CD4-positive, alpha-beta T cell treated with Interleukin-1 beta for 1 hour (primary cell): ENCODE measurements at regions not wholly inside any gene's neighbourhood (a gene's known extent, or its start where the extent isn't known, plus 50 kb on each side); places are given as distances from the start of the nearest gene placed in this dataset.
"Not testable (repeated sequence)": the region's sequence is repeated elsewhere in the genome, so short reads cannot be mapped to it uniquely, and the experiment has no call there.

Source experiments
- DNase-seq, 2 donors: peaks; one replicate each; pipeline ENCODE4 v3.0.0-alpha.2; 2020 to 2022

- DNase-seq, result no peak
Observed at GRCh38 chr22:27585141-27585540, 216.4 kb downstream of the MN1 start.

DNA sequence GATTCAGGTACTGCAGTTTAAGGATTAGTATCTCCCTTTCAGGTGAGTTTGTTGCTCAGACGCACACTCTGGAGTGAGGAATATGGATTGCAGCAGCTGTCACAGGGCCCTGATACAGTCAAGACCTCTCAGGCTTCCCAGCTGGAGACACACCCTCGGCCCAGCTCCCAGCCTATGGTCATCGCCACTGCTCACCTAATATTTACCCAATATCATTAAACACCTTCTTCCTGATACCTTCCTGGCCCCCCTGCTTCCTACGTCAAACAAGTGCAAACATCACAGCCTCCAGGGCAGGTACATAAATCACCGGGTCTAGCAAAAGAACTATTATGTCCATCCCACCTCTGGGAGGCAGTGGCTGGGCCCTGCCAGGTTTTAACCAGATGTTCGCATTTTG is 213.3 kb downstream of the MN1 start:
- DNase-seq, result no peak

- no peak for DNase-seq
Observed at GRCh38 chr22:27588915-27589314, 212.6 kb downstream of the MN1 start.

DNA sequence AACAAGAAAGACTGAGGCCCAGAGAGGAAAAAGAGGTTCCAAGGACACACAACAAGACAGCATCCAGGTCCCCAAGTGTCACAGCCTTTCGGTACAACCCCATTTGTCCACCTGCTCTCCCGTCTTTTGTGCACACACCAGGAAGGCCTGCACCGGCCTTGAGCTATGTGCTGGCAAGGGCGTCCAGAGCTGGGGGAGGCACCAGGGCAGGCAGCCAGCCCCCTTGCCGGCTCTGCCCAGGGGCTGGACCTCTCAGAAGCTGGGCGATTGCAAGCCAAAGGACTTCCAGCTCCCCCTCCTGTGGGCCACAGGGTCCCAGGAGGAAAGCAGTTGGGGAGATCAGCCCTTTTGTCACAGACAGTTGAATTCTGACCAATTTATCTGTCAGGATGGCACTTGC is 210.5 kb downstream of the MN1 start:
- no peak for DNase-seq

GRCh38 chr22:27593378-27593777 is 208.2 kb downstream of the MN1 start:
- no peak for DNase-seq

DNA sequence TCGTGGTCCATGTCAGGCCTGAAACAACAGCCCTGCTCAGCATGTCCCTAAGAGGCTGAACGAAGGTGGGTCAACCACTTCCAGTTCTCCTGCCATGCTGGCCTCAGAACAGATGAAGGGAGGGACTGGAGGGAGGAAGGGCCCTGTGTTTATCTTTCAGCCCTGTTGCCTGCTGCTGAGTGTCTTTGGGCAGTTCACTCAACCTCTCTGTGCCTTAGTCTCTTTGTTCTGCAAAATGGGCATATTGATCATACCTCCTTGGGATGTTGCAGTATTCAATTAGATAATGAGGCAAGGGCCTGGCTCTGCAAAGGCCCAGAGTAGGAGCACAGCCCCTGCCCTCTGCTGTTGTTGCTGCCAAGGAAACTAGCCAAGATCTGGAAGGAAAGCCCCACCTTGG is 207.5 kb downstream of the MN1 start:
- DNase-seq, result no peak

- DNase-seq, result no peak
Observed at GRCh38 chr22:27594474-27595134, 207.0 kb downstream of the MN1 start.

GRCh38 chr22:27596133-27596870 is 205.3 kb downstream of the MN1 start:
- no peak for DNase-seq

- no peak for DNase-seq
Observed at GRCh38 chr22:27597703-27598444, 203.7 kb downstream of the MN1 start.

DNA sequence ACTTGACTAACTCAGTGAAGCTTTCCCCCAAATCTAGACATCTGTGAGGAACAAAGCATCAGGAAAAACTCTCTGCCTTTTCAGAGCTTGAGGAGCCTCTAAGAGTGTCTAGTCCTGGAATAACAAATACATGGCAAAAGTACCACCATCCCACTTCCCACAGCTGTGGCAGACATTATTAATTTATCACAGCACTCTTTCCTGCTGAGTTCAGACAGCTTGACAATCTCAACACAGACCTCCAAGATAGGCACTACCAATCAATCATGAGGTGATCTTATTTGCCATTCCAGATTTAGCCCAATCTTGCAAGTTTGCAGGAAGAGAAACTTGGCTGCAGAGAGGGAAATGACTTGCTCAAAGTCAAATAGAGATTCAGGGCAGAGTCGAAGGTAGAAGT is 202.8 kb downstream of the MN1 start:
- DNase-seq, result no peak

GRCh38 chr22:27601195-27601594 is 200.4 kb downstream of the MN1 start:
- DNase-seq, result no peak

- no peak for DNase-seq
Observed at GRCh38 chr22:27602390-27602789, 199.2 kb downstream of the MN1 start.

GRCh38 chr22:27603111-27603799 is 198.3 kb downstream of the MN1 start:
- DNase-seq, result no peak

- no peak for DNase-seq
Observed at GRCh38 chr22:27603800-27604144, 197.8 kb downstream of the MN1 start.

- DNase-seq, result no peak
Observed at GRCh38 chr22:27605390-27605789, 196.2 kb downstream of the MN1 start.

DNA sequence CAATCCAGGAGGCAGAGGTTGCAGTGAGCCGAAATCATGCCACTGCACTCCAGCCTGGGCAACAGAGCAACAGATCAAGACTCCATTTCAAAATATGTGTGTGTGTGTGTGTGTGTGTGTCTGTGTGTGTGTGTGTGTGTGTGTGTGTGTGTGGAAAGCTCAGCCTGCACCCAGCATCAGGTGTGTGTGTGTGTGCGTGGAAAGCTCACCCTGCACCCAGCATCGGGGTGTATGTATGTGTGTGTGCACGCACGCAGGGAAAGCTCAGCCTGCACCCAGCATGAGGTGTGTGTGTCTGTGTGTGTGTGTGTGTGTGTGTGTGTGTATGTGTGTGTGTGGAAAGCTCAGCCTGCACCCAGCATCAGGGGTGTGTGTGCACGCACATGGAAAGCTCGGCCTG is 193.8 kb downstream of the MN1 start:
- DNase-seq, result not testable (repeated sequence)

DNA sequence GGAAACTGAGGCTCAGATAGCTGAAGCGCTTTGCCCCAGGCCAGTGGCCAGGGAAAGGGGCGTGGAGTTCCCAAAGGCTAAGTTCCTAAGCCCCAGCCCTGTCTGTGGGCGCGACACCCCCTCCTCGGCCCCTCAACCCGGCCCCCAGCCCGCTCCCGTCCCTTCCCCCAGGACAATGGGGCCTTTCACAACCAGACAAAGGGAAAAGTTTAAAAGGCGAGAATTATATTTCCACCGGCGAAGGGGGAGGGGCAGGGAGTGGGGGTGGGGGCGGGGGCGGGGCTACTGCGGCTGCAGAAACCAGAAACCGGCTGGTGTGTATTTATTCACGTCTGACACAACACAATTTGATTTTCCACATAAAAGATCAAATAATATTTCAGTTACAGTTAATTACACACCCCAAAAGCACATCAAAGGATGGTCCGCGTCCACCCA is 192.1 kb downstream of the MN1 start:
- no peak for DNase-seq

- DNase-seq, result not testable (repeated sequence)
Observed at GRCh38 chr22:27610164-27610563, 191.4 kb downstream of the MN1 start.

GRCh38 chr22:27610863-27611786 is 190.4 kb downstream of the MN1 start:
- DNase-seq, result no peak

DNA sequence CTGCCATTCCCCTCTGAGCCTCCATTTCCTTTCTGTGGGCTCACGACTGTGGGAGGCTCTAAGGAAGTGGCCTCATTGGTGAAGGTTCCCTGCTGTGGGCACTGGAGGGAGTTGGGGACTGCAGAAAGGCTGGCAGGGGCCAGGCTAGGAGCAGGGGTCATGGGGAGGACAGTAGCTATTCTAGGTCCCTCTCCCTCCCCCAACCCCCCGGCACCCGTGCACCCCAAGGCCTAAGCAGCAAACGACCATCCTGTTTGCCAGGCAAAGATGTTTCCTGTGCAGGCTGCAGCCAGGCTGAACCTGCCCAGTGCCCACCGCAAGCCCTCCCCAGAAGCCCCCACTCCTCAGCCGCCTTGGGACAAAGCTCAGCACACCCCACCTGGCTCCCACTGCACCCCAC is 189.4 kb downstream of the MN1 start:
- DNase-seq, result no peak

DNA sequence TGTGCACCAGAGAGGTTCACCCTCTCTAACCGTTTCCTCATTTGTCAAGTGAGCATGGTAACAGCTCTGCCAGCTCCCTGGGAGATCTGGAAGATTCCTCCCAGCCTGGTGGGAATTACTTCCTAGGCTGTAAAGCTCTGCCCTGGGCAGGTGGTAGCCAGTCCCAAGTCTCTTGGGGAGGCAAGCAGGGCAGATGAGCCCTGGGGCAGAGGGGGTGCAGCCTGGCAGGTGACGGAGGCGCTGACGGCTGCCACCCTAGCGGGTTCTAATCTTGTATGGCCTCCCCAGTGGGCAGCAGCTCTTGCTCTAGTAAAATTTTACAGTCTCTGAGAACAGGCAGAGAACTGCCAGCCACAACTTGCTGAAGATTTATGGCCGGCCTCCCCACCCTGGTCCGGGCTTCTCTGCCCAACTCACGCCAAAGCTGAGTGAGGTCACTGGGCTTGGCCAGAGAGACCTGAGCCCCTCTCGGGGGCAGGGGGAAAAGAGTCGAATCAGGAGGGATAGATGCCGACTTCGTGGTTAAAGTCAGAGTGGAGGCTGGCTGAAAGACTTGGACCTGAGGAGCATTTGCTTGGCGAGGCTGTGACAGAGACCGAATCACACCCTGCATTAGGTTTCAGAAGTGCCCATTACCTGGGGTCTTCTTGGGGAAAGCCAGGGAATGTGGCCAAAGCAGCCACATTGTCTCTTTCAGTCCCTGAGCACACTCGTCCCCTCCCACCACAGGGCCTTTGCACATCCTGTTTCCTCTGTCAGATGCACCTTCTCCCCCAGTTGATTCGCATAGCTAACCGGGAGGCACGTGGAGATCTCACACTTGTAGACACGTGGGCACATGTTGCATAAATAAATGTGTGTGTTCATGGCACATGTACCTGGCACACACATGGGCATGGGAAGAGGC is 188.2 kb downstream of the MN1 start:
- no peak for DNase-seq
